MCF 10A (cell line): ENCODE measurements at regions not wholly inside any gene's neighbourhood (a gene's known extent, or its start where the extent isn't known, plus 50 kb on each side); places are given as distances from the start of the nearest gene placed in this dataset.

Experiments used
- BruUV-seq: library from RNA; stranded (reverse); fragments of 400-500 nt; replicated peaks from 2 replicates; lab custom pipeline; 2021; lab: Mats Ljungman, UMichigan
- CTCF ChIA-PET: fragments of 300-600 bp; sonication (Branson Sonifier 250); formaldehyde crosslinking; extraction: SDS; loops from one replicate; lab custom pipeline; 2021; ENCODE audit warnings: antibody characterized with exemption, inconsistent platforms; lab: Yijun Ruan, JAX
- POLR2A ChIA-PET: fragments of 300-600, 350-650 bp; sonication (Branson Sonifier 250); formaldehyde crosslinking; extraction: SDS; loops from one replicate; lab custom pipeline; 2020; ENCODE audit warnings: antibody characterized with exemption, inconsistent platforms; lab: Yijun Ruan, JAX
- DNase-seq: peaks from one replicate; pipeline ENCODE4 v3.0.0-alpha.2; 2018; ENCODE audit not compliant: unreplicated experiment
- H3K27ac Mint-ChIP-seq: one replicate; pipeline ENCODE4 v1.8.0; 2022; ENCODE audit warnings: mild to moderate bottlenecking, low read depth, mixed read lengths; ENCODE audit not compliant: unreplicated experiment
- H3K27me3 Mint-ChIP-seq: one replicate; pipeline ENCODE4 v1.8.0; 2022; ENCODE audit warnings: mixed read lengths; ENCODE audit not compliant: insufficient read depth, unreplicated experiment
- H3K36me3 Mint-ChIP-seq: one replicate; pipeline ENCODE4 v1.8.0; 2022; ENCODE audit warnings: mild to moderate bottlenecking, moderate library complexity, mixed read lengths; ENCODE audit not compliant: insufficient read depth, unreplicated experiment
- H3K4me1 Mint-ChIP-seq: one replicate; pipeline ENCODE4 v1.8.0; 2022; ENCODE audit warnings: mixed read lengths; ENCODE audit not compliant: insufficient read depth, unreplicated experiment
- H3K4me3 Mint-ChIP-seq: one replicate; pipeline ENCODE4 v1.8.0; 2022; ENCODE audit warnings: mild to moderate bottlenecking, moderate library complexity, mixed read lengths; ENCODE audit not compliant: unreplicated experiment
- H3K9me3 Mint-ChIP-seq: one replicate; pipeline ENCODE4 v1.8.0; 2022; ENCODE audit warnings: mixed read lengths; ENCODE audit not compliant: unreplicated experiment
- CTCF ChIP-seq: fragments of 200-600 bp; IDR thresholded peaks from one replicate; pipeline ENCODE4 v1.8.0; 2022; ENCODE audit warnings: antibody characterized with exemption, mild to moderate bottlenecking; ENCODE audit not compliant: unreplicated experiment
- intact Hi-C: fragments of 100-400 bp; cut with micrococcal nuclease; formaldehyde crosslinking; loops from 2 replicates; pipeline ENCODE4 v1.14.1; 2022

- ChIA-PET CTCF (interaction anchor here (0.6 kb wide), 1 partner anchor 20 kb away, joined by 3 read pairs; no protein-coding TSS in a partner anchor), POLR2A (no interaction called here)
- no TSS peak for BruUV-seq
- Mint-ChIP-seq H3K4me1 (peaks cover 6% of the 10 kb centered on the region), H3K27ac (no peak overlapping the region), H3K27me3 (no peaks in the 10 kb centered on the region), H3K36me3 (no peaks in the 10 kb centered on the region), H3K4me3 (no peak overlapping the region), H3K9me3 (no peaks in the 10 kb centered on the region)
- DNase-seq, result no peak
- intact Hi-C loops, result no loop called here
- no peak for TF ChIP-seq CTCF
Observed at GRCh38 chr3:18245721-18246120, 179.4 kb downstream of the SATB1 start.

GRCh38 chr3:18241837-18242236, 183.3 kb downstream of the SATB1 start:
- no TSS peak for BruUV-seq
- H3K27me3 Mint-ChIP-seq, result no peaks in the 10 kb centered on the region
- no peak overlapping the region for H3K4me3 Mint-ChIP-seq
- H3K9me3 Mint-ChIP-seq, result no peaks in the 10 kb centered on the region
- H3K4me1 Mint-ChIP-seq, result peaks cover 6% of the 10 kb centered on the region
- intact Hi-C loops, result no loop called here
- CTCF ChIA-PET, result interaction anchor here (0.7 kb wide), 1 partner anchor 24 kb away, joined by 4 read pairs; no protein-coding TSS in a partner anchor
- POLR2A ChIA-PET, result no interaction called here
- H3K36me3 Mint-ChIP-seq, result no peaks in the 10 kb centered on the region
- H3K27ac Mint-ChIP-seq, result peak overlapping the region; percentile 5
- TF ChIP-seq CTCF, result no peak
- no peak for DNase-seq

- DNase-seq, result no peak
- ChIA-PET POLR2A (no interaction called here), CTCF (no interaction called here)
- Mint-ChIP-seq H3K9me3 (no peaks in the 10 kb centered on the region), H3K4me1 (peaks cover 6% of the 10 kb centered on the region), H3K27me3 (no peaks in the 10 kb centered on the region), H3K36me3 (no peaks in the 10 kb centered on the region), H3K4me3 (no peak overlapping the region), H3K27ac (no peak overlapping the region)
- intact Hi-C loops, result no loop called here
- no peak for TF ChIP-seq CTCF
- BruUV-seq, result no TSS peak
Observed at GRCh38 chr3:18239674-18240073, 185.5 kb downstream of the SATB1 start.

- no peak overlapping the region for H3K27ac Mint-ChIP-seq
- peaks cover 6% of the 10 kb centered on the region for H3K4me1 Mint-ChIP-seq
- ChIA-PET CTCF (no interaction called here), POLR2A (no interaction called here)
- no peak for TF ChIP-seq CTCF
- no peaks in the 10 kb centered on the region for H3K27me3 Mint-ChIP-seq
- DNase-seq, result no peak
- H3K4me3 Mint-ChIP-seq, result no peak overlapping the region
- H3K9me3 Mint-ChIP-seq, result no peaks in the 10 kb centered on the region
- no peaks in the 10 kb centered on the region for H3K36me3 Mint-ChIP-seq
- BruUV-seq, result no TSS peak
- intact Hi-C loops, result no loop called here
Observed at GRCh38 chr3:18238746-18239331, 186.3 kb downstream of the SATB1 start.
